Activated naive CD4-positive, alpha-beta T cell treated with anti-CD3 and anti-CD28 coated beads, Interleukin-2, amount 10 ng/mL, durations not matched to agents 7 days and 5 days (primary cell): ENCODE measurements at regions not wholly inside any gene's neighbourhood (a gene's known extent, or its start where the extent isn't known, plus 50 kb on each side); places are given as distances from the start of the nearest gene placed in this dataset.
"Not testable (repeated sequence)": the region's sequence is repeated elsewhere in the genome, so short reads cannot be mapped to it uniquely, and the experiment has no call there.

Source experiments
- CTCF ChIA-PET: fragments of 350-600 bp; sonication (Branson Sonifier 250); formaldehyde crosslinking; loops from one replicate; lab custom pipeline; 2021; ENCODE audit warnings: antibody characterized with exemption; lab: Charles Lee
- DNase-seq: peaks from one replicate; pipeline ENCODE4 v3.0.0-alpha.2; 2020
- H3K27ac Mint-ChIP-seq: one replicate; pipeline ENCODE4 v1.8.0; 2021; ENCODE audit warnings: mild to moderate bottlenecking, moderate library complexity, mixed read lengths
- H3K27me3 Mint-ChIP-seq: one replicate; pipeline ENCODE4 v1.8.0; 2021; ENCODE audit warnings: mild to moderate bottlenecking, mixed read lengths
- H3K36me3 Mint-ChIP-seq: one replicate; pipeline ENCODE4 v1.8.0; 2021; ENCODE audit warnings: mixed read lengths
- H3K4me1 Mint-ChIP-seq: one replicate; pipeline ENCODE4 v1.8.0; 2021; ENCODE audit warnings: mixed read lengths
- H3K4me3 Mint-ChIP-seq: one replicate; pipeline ENCODE4 v1.8.0; 2021; ENCODE audit warnings: mild to moderate bottlenecking, moderate library complexity, mixed read lengths
- H3K9me3 Mint-ChIP-seq: one replicate; pipeline ENCODE4 v1.8.0; 2021; ENCODE audit warnings: mixed read lengths

DNA sequence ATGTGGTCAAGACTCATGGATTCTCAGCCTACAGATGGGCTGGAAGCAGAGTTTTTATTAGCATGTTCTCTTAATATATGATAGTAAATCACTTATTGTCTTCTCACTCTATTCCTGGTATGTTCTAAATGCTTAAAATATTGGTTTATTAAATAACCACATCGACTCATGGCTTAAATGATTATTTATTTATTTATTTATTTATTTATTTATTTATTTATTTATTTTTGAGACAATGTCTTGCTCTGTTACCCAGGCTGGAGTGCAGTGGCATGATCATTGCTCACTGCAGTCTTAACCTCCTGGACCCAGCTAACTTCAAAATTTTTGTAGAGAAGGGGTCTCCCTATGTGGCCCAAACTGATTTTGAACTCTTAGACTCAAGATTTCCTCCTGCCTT is 457.2 kb upstream of the TNC start:
- no peaks in the 10 kb centered on the region for H3K27me3 Mint-ChIP-seq
- H3K4me3 Mint-ChIP-seq, result no peak overlapping the region

DNA sequence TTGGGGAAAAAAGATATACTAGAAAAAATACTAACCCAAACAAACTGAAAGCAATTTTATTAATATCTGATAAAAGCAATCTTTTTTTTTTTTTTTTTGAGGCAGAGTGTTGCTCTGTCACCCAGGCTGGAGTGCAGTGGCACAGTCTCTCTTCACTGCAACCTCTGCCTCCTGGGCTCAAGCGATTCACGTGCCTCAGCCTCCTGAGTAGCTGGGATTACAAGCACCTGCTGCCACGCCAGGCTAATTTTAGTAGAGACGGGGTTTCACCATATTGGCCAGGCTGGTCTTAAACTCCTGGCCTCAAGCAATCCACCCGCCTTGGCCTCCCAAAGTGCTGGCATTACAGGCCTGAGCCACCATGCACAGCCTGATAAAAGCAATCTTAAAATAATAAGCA is 467.5 kb upstream of the TNC start:
- H3K27me3 Mint-ChIP-seq, DNase-seq, H3K36me3 Mint-ChIP-seq, H3K4me3 Mint-ChIP-seq, H3K9me3 Mint-ChIP-seq, H3K27ac Mint-ChIP-seq, H3K4me1 Mint-ChIP-seq, CTCF ChIA-PET: not testable (repeated sequence)

More for the DNA sequence above, 457.2 kb upstream of the TNC start:
- Mint-ChIP-seq H3K36me3 (no peaks in the 10 kb centered on the region), H3K27ac (no peak overlapping the region), H3K9me3 (no peaks in the 10 kb centered on the region), H3K4me1 (no peaks in the 10 kb centered on the region)
- CTCF ChIA-PET, result no interaction called here
- DNase-seq, result no peak

DNA sequence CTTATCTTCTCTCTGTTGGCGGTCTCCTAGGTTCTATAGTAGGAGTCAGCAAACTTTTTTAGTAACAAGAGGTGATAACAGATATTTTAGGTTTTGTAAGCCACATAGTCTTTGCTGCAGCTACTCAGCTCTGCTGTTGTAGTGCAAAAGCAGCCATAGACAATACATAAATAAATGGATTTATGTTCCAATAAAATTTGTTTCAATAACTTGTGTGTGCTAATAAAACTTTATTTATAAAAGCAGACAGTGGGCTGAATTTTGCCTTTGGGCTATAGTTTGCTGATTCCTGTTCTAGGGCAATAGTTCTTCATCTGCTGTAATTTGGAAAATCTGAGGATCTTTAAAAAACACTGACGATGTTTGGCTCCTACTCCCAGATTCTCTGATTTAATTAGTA is 469.4 kb upstream of the TNC start:
- Mint-ChIP-seq H3K9me3 (no peaks in the 10 kb centered on the region), H3K27ac (no peak overlapping the region), H3K27me3 (no peaks in the 10 kb centered on the region), H3K36me3 (no peaks in the 10 kb centered on the region), H3K4me3 (no peak overlapping the region), H3K4me1 (no peaks in the 10 kb centered on the region)
- CTCF ChIA-PET, result no interaction called here
- DNase-seq, result no peak

DNA sequence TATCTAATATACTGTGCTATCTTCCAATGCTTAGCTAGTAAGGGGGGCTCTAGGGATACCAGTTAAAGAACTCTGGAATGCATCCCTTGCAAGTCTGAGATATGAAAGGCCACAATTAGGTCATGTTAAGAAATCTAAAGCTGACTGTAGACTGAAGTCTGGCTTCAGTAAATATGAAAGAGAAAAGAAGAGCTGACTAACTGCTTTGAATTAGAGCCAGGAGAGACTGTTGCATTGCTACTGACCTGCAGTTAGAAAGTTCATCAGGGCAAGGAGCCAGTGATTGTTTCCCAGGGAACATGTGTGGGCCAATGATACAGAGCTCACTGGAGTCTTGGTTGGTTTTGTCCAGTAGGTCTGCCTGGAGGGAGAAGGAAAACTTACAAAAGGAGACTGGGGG is 472.1 kb upstream of the TNC start:
- CTCF ChIA-PET, result no interaction called here
- H3K27me3 Mint-ChIP-seq, result peaks cover 4% of the 10 kb centered on the region
- no peak overlapping the region for H3K27ac Mint-ChIP-seq
- DNase-seq, result no peak
- no peak overlapping the region for H3K4me3 Mint-ChIP-seq
- no peaks in the 10 kb centered on the region for H3K9me3 Mint-ChIP-seq
- no peaks in the 10 kb centered on the region for H3K36me3 Mint-ChIP-seq
- H3K4me1 Mint-ChIP-seq, result no peaks in the 10 kb centered on the region

DNA sequence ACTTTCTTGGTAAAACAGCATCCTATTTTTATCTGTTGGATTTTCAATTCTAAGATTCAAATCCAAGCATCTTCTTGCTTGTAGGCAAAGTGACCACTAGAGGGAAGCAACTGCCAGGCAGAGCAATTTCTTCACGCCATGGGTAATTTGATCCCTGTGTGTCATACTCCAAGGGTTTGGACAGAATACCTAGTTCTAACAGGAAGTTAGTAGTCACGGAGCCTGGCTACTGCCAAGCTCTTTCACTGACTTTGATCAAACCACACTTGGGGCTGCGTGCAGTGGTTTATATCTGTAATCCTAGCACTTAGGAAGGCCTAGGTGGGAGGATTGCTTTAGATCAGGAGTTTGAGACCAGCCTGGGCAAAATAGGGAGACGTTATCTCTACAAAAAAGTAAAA is 473.6 kb upstream of the TNC start:
- H3K27ac Mint-ChIP-seq, result no peak overlapping the region
- H3K4me3 Mint-ChIP-seq, result no peak overlapping the region
- CTCF ChIA-PET, result interaction anchor here (1.2 to 3.3 kb wide), 3 partner anchors 8 to 15 kb away, joined by 3 to 7 read pairs (median 3); no protein-coding TSS in a partner anchor
- DNase-seq, result no peak
- peaks cover 9% of the 10 kb centered on the region for H3K27me3 Mint-ChIP-seq
- no peaks in the 10 kb centered on the region for H3K4me1 Mint-ChIP-seq
- H3K36me3 Mint-ChIP-seq, result no peaks in the 10 kb centered on the region
- no peaks in the 10 kb centered on the region for H3K9me3 Mint-ChIP-seq

DNA sequence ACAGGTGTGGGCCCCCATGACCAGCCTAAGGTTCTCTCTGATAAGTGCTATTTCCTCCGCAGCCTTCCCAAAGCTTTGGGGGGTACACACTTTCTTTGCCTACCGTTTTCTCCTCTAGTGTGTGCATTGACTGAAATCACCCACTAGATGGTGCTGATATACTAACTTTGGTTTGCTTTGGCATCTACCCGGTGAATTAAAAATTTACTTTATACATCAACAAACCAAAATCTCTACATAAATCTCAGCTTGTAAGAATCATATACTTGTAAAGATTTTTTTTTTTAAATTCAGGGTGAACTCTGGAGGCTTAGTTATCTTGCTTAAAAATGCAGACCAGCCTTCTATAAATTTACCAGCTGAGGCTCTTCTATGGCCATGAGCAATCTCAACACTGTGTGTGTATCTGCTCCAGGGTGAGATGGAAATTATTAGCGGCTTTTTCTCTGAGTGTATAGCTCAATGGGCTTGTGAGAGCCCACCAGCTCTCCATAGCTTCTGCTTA is 475.7 kb upstream of the TNC start:
- Mint-ChIP-seq H3K9me3 (no peaks in the 10 kb centered on the region), H3K4me3 (no peak overlapping the region), H3K36me3 (no peaks in the 10 kb centered on the region), H3K27ac (no peak overlapping the region), H3K4me1 (no peaks in the 10 kb centered on the region), H3K27me3 (peaks cover 10% of the 10 kb centered on the region)
- no peak for DNase-seq
- CTCF ChIA-PET, result interaction anchor here (0.7 to 3.3 kb wide), 10 partner anchors 8 to 1052 kb away, joined by 3 to 12 read pairs (median 4); no protein-coding TSS in a partner anchor

DNA sequence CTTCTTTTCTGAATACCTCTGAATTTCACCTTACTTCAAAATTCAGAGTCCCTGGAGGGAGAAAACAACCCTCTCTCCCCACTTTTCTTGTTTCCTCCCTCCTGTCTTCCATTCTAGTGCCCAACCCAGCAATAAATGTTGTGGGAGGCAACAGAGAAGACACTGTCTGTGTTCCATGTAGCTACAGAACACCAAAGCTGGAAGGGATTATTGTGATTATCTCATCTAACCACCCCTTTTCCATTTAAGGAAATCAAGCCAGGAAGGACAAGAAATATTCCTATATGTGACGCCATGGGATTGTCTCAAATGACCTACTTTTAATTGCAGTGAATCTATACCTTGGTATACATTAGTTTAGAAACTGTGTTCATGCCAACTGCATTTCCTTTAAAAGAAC is 476.6 kb upstream of the TNC start:
- Mint-ChIP-seq H3K27ac (no peak overlapping the region), H3K4me1 (no peaks in the 10 kb centered on the region), H3K4me3 (no peak overlapping the region), H3K9me3 (no peaks in the 10 kb centered on the region), H3K27me3 (peaks cover 10% of the 10 kb centered on the region), H3K36me3 (no peaks in the 10 kb centered on the region)
- DNase-seq, result no peak
- CTCF ChIA-PET, result interaction anchor here (1.1 to 3.3 kb wide), 4 partner anchors 11 to 977 kb away, joined by 3 to 12 read pairs (median 6); no protein-coding TSS in a partner anchor

DNA sequence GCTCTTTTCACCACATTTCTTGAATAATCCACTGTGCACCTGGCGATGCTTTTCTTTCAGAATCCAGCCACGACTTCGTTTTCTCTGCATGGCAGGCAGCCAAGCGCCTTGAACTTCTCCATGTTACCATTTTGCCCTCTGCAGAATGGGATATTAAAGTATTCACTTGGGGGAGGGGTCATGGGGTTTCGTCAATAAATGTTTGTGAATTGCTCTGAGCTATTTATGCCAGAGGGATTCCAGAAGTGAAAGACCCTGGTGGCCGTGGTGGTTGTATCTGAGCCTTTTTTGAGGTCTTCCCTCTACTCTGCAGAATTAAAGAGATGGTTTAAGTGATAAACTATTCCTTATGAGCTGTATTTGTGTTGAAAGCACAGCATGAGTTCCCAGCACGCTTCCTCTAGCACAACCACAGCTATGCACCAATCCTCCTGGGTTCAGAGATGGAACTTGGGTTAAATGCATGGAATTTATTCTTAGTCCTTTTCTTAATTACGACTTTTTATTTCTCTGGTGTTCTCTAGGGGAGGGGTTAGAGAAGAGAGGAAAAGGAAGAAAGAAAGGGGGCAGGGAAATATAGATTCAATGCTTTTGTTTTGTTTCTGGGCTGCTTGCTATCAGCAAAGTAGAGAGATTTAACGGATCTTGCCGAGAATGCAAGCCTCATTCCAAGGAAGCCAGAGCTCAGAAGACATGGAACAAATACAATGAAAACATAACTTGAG is 478.2 kb upstream of the TNC start:
- DNase-seq, result no peak
- Mint-ChIP-seq H3K27me3 (peaks cover 10% of the 10 kb centered on the region), H3K27ac (no peak overlapping the region), H3K4me1 (no peaks in the 10 kb centered on the region), H3K36me3 (no peaks in the 10 kb centered on the region), H3K9me3 (no peaks in the 10 kb centered on the region), H3K4me3 (no peak overlapping the region)
- CTCF ChIA-PET, result no interaction called here

DNA sequence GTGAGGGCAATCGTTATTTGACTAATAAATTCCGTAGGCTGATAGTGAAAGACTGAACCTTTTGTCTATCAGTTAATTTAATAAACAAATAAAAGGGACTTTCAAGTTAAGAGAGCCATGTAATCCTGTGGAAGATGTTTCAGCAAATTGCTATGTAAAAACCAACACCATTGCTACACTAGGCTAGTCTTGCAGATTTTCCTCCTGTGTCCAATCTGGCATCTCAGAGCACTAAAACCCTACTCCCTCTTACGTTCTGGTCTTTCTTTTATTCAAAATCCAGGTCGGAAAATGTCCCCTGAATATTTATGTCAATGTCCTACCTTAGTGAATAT is 478.8 kb upstream of the TNC start:
- H3K36me3 Mint-ChIP-seq, result no peaks in the 10 kb centered on the region
- H3K9me3 Mint-ChIP-seq, result no peaks in the 10 kb centered on the region
- CTCF ChIA-PET, result no interaction called here
- no peak overlapping the region for H3K27ac Mint-ChIP-seq
- peaks cover 10% of the 10 kb centered on the region for H3K27me3 Mint-ChIP-seq
- DNase-seq, result no peak
- no peak overlapping the region for H3K4me3 Mint-ChIP-seq
- H3K4me1 Mint-ChIP-seq, result no peaks in the 10 kb centered on the region

DNA sequence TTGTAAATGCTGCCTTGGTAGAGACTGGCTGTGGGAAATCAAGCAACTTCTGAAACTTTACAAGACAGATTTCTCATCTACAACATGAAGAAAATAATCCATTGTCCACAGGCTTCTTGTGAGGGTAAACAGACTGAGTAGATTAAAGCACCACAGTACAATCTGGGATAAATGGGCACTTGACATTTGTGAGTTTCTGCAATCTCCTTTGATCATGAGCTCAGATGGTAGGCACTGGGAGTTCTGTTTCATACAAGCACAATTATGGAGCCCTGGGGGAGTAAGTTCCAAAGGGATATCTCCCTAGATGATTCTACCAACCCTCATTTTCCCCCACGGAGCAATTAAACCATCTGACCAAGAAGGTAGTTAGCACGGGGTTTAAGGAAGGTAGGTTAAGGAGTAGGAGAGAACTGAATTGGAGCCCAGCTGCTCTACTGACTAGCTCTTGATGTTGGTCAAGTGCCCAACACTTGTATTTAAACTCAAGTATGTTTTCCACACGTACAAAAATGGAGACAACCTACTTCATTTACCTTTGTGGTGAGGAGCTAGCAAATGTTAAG is 479.5 kb upstream of the TNC start:
- Mint-ChIP-seq H3K9me3 (no peaks in the 10 kb centered on the region), H3K27ac (no peak overlapping the region), H3K36me3 (no peaks in the 10 kb centered on the region), H3K27me3 (peaks cover 10% of the 10 kb centered on the region), H3K4me3 (no peak overlapping the region), H3K4me1 (no peaks in the 10 kb centered on the region)
- CTCF ChIA-PET, result no interaction called here
- DNase-seq, result no peak

DNA sequence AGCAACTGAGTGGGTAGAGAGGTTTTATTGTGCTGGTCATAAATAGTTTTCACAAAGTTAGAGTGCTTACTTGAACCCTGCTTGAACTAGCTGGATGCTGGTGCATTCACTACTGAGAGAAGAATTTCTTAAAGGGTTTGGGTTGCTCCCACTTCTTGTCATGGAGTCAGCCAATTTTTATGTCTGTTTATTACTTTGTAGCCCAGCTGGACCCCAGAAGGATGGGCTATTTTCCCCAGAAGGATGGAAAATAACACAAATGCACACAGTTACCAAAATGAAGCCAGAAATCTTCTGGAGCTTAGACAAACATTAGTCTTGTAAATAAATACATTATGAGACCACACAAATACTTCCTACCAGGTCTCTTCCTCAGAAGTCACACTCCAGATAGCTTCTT is 480.8 kb upstream of the TNC start:
- Mint-ChIP-seq H3K4me3 (no peak overlapping the region), H3K27me3 (peaks cover 7% of the 10 kb centered on the region), H3K27ac (no peak overlapping the region), H3K9me3 (no peaks in the 10 kb centered on the region), H3K4me1 (no peaks in the 10 kb centered on the region), H3K36me3 (no peaks in the 10 kb centered on the region)
- DNase-seq, result no peak
- CTCF ChIA-PET, result no interaction called here

DNA sequence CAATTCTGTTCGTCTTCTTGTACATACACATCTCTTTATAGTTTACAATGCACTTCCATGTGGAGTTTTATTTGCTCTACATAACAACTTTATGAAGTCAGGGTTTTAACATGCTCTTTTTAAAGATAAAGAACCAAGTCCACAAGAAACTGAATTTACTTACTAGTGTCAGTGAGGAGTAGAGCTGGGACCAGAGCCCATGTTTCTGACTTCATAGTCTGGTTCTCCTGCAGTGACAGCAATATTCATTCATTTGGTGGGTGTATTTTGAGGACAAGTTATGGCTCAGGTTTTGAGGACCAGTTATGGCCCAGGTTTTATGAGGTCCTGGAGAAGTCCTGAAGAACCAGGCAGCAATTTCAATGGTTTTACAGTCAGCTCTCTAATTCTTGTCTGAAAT is 481.9 kb upstream of the TNC start:
- H3K36me3 Mint-ChIP-seq, result no peaks in the 10 kb centered on the region
- H3K4me1 Mint-ChIP-seq, result no peaks in the 10 kb centered on the region

DNA sequence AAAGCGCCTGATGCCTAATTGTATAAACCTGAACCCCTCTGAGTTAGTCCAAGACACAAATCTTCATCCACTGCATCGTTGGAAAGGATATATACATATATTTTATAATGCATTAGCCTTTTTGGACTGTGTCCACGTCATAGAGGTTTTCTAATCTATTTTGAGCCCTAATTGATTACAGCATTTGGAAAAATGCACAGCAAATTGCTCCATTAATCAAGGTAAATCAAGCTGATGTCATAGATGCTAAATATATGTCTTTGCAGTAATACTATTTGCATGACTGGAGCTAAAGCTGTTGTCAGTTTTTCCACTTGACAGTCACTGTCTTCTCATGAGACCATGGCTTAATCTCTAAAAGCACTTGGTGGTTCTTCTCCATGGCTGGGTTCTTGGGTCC is 483.5 kb upstream of the TNC start:
- no peaks in the 10 kb centered on the region for H3K4me1 Mint-ChIP-seq
- H3K4me3 Mint-ChIP-seq, result no peak overlapping the region
- peaks cover 2% of the 10 kb centered on the region for H3K27me3 Mint-ChIP-seq
- CTCF ChIA-PET, result interaction anchor here (1.1 kb wide), 1 partner anchor 8 kb away, joined by 3 read pairs; no protein-coding TSS in a partner anchor
- H3K27ac Mint-ChIP-seq, result no peak overlapping the region
- no peak for DNase-seq
- no peaks in the 10 kb centered on the region for H3K9me3 Mint-ChIP-seq
- no peaks in the 10 kb centered on the region for H3K36me3 Mint-ChIP-seq

More for the DNA sequence above, 481.9 kb upstream of the TNC start:
- Mint-ChIP-seq H3K27me3 (peaks cover 7% of the 10 kb centered on the region), H3K27ac (no peak overlapping the region), H3K9me3 (no peaks in the 10 kb centered on the region), H3K4me3 (no peak overlapping the region)
- CTCF ChIA-PET, result no interaction called here
- DNase-seq, result no peak

DNA sequence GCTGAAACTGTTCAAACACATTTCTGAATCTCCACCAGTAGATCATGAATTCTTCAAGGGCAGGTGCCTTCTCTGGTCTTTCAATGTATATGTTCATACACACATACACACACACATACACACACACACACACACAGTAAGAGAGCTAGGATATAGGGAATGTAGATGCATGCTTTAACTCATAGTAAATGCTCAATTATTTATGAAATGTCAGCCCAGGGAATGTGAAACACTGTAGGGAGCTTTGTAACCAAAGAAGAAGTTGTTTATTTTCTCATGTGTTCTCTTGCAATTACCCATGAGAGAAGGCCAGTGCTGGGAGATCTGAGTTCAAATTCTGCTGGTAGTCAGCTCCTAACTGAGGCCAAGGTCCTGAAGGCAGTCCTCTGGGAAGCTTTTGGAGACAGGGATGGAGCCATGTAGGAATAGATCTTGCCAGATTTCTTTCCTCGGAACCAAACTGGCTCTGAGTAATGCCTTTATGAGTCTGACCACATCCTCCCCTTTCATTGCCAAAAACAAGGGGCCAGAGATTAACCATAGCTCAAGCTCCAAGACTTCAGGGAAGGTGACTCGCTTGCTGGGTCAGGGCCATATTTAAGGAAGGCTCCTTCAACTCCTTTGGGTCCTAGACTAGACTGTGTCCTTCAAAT is 487.0 kb upstream of the TNC start:
- no peak overlapping the region for H3K27ac Mint-ChIP-seq
- H3K27me3 Mint-ChIP-seq, result no peaks in the 10 kb centered on the region
- H3K4me3 Mint-ChIP-seq, result no peak overlapping the region
- no peaks in the 10 kb centered on the region for H3K4me1 Mint-ChIP-seq
- H3K36me3 Mint-ChIP-seq, result no peaks in the 10 kb centered on the region
- H3K9me3 Mint-ChIP-seq, result no peaks in the 10 kb centered on the region
- DNase-seq, result no peak
- CTCF ChIA-PET, result no interaction called here

DNA sequence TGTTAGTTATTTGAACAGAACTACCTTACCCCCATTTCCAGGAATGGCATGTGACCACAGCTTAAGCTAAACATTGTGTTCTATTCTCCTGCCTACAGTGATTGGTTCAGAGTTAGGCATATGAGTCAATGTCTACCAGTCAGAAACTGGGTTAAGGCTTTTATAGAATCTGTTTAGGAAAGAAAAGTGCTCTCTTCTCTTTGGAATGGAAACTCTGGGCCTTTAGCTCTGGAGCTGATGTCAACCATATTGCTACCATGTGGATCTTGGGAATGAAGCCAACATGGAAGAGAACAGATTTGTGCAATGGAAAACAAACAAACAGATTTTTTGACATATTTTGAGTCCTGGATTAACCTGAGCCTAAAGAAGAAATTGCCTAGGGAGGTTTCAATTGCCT is 488.9 kb upstream of the TNC start:
- Mint-ChIP-seq H3K27me3 (no peaks in the 10 kb centered on the region), H3K27ac (no peak overlapping the region), H3K4me1 (no peaks in the 10 kb centered on the region), H3K36me3 (no peaks in the 10 kb centered on the region), H3K4me3 (no peak overlapping the region), H3K9me3 (no peaks in the 10 kb centered on the region)
- CTCF ChIA-PET, result interaction anchor here (0.9 to 1.3 kb wide), 2 partner anchors 13 to 15 kb away, joined by 3 to 4 read pairs; no protein-coding TSS in a partner anchor
- DNase-seq, result no peak
